Esophagus (tissue), 2 donors: ENCODE measurements at regions not wholly inside any gene's neighbourhood (a gene's known extent, or its start where the extent isn't known, plus 50 kb on each side); places are given as distances from the start of the nearest gene placed in this dataset.

Experiments
- H3K27ac ChIP-seq, 2 donors: one replicate each; pipeline ENCODE4 v1.5.1; 2013; ENCODE audit warnings: low read depth in 2 of 2, mild to moderate bottlenecking in 2 of 2, inconsistent platforms in 1 of 2, low read length in 1 of 2, moderate library complexity in 1 of 2
- H3K27me3 ChIP-seq, 2 donors: one replicate each; pipeline ENCODE4 v1.6.1; 2013; ENCODE audit warnings: low read length in 2 of 2, control low read depth in 1 of 2, mild to moderate bottlenecking in 1 of 2; ENCODE audit not compliant: insufficient read depth in 2 of 2, control insufficient read depth in 1 of 2
- H3K36me3 ChIP-seq, 2 donors: one replicate each; pipeline ENCODE4 v1.6.1; 2013; ENCODE audit warnings: low read length in 1 of 2; ENCODE audit not compliant: control insufficient read depth in 2 of 2, insufficient read depth in 2 of 2
- H3K4me1 ChIP-seq, 2 donors: one replicate each; pipeline ENCODE4 v1.6.1; 2013; ENCODE audit warnings: low read length in 1 of 2; ENCODE audit not compliant: control insufficient read depth in 2 of 2, insufficient read depth in 2 of 2
- H3K4me3 ChIP-seq, 2 donors: one replicate each; pipeline ENCODE4 v1.5.1; 2013; ENCODE audit warnings: low read length in 2 of 2, mild to moderate bottlenecking in 2 of 2, low read depth in 1 of 2, moderate library complexity in 1 of 2
- H3K9me3 ChIP-seq, 2 donors: one replicate each; pipeline ENCODE4 v1.6.1; 2013; ENCODE audit warnings: mild to moderate bottlenecking in 2 of 2, low read depth in 1 of 2, low read length in 1 of 2, moderate library complexity in 1 of 2; ENCODE audit not compliant: control insufficient read depth in 2 of 2, insufficient read depth in 1 of 2
- WGBS, 2 donors: extraction: QIAGEN DNeasy Blood & Tissue Kit; methylation state at CpG; one replicate each; pipeline ENCODE4 v1.1.7; 2013; 5-methylcytosine and 5-hydroxymethylcytosine counted together
- donor health status: healthy with polysubstance abuse.
- donor health status: Bipolar disorder and iron deficiency.

DNA sequence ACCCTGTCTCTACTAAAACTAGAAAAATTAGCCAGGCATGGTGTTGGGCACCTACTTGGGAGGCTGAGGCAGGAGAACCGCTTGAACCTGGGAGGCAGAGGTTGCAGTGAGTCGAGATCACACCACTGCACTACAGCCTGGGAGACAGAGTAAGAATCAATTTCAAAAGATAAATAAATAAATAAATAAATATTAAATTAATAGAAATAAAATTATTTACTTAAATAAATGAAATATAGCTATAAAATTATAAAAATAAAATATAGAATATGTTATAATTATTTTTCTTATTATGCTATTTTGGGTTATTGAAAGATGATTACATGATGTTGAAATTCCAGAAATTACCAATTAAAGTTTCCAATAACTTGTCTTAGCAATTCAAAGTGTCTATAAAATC lies 1029.8 kb upstream of the AGA start:
- H3K4me1 ChIP-seq, result no peaks in the 10 kb centered on the region
- 86 to 95% methylated on average over 2 of the region's 2 CpGs for WGBS, 2 donors
- no peaks in the 10 kb centered on the region for H3K27me3 ChIP-seq

GRCh38 chr4:178480105-178480504 lies 1037.9 kb upstream of the AGA start:
- no peaks in the 10 kb centered on the region for H3K36me3 ChIP-seq
- H3K4me1 ChIP-seq, result no peaks in the 10 kb centered on the region
- no peaks in the 10 kb centered on the region for H3K9me3 ChIP-seq
- H3K27me3 ChIP-seq, result no peaks in the 10 kb centered on the region
- no peak overlapping the region for H3K27ac ChIP-seq
- 34 to 46% methylated on average over 3 of the region's 3 CpGs for WGBS, 2 donors
- H3K4me3 ChIP-seq, result no peak overlapping the region

More for the DNA sequence above, 1029.8 kb upstream of the AGA start:
- H3K27ac ChIP-seq, result no peak overlapping the region
- H3K4me3 ChIP-seq, result no peak overlapping the region
- H3K36me3 ChIP-seq, result no peaks in the 10 kb centered on the region
- peaks cover 0 to 2% of the 10 kb centered on the region in 2 donors for H3K9me3 ChIP-seq

GRCh38 chr4:178480881-178481280 lies 1038.6 kb upstream of the AGA start:
- no peaks in the 10 kb centered on the region for H3K27me3 ChIP-seq
- H3K9me3 ChIP-seq, result no peaks in the 10 kb centered on the region
- no peak overlapping the region for H3K4me3 ChIP-seq
- H3K4me1 ChIP-seq, result no peaks in the 10 kb centered on the region
- H3K36me3 ChIP-seq, result no peaks in the 10 kb centered on the region
- no peak overlapping the region for H3K27ac ChIP-seq

- Histone ChIP-seq H3K4me1 (no peaks in the 10 kb centered on the region), H3K4me3 (no peak overlapping the region), H3K36me3 (no peaks in the 10 kb centered on the region), H3K27me3 (no peaks in the 10 kb centered on the region), H3K9me3 (no peaks in the 10 kb centered on the region), H3K27ac (no peak overlapping the region)
- WGBS, 2 donors, result 43 to 64% methylated on average over 3 of the region's 3 CpGs
These were observed 1039.3 kb upstream of the AGA start for GRCh38 chr4:178481564-178481963.

DNA sequence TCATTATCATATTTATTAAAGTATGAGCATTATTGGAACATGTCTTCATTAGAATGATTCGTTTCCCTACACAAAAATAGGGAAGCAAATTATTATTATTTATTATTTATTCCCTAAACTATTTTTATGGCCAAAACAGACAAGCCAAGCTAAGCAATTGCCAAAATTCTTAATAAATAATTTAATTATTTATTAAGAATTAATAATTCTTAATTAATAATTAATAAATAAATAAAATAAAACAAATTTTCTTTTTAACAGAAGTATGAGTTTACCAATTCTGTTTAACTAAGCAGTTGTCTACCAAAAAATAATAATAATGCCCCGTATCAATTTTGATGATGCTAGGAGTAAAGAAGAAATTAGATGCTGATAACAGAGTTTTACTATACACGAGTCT lies 1080.8 kb upstream of the AGA start:
- Histone ChIP-seq H3K27ac (no peak overlapping the region), H3K36me3 (no peaks in the 10 kb centered on the region), H3K4me3 (no peak overlapping the region), H3K4me1 (no peaks in the 10 kb centered on the region), H3K9me3 (no peaks in the 10 kb centered on the region), H3K27me3 (no peaks in the 10 kb centered on the region)
- 81 to 84% methylated on average over 3 of the region's 3 CpGs for WGBS, 2 donors

DNA sequence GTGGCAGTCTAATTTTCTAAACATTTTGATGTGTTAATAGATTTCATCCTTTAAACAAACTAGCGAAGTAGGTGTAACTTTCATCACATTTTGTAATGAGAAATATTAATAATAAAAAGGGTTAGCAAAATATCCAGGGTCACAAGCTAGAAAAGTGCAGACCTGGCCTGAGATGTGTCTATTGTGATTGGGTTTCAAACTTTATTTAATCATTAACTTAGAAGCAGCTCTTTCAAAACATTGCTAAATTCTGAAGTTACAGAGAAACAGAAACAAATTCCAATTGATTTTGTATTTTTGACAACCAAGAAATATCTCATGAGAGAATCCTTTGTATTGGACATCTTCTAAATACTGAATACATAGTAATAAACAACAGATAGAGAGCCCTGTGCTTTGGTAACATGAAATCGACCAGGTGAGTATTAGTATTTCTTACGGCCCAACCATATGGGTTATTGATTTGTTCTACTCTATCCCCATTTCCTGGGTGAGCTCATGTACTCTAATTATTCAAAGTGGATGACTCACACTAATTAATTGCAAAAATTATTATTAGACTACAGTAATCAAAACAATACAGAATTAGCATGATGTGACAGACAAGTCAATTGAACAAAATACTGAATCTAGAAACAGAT lies 1093.8 kb upstream of the AGA start:
- H3K4me1 ChIP-seq, result no peaks in the 10 kb centered on the region
- H3K4me3 ChIP-seq, result no peak overlapping the region
- H3K9me3 ChIP-seq, result no peaks in the 10 kb centered on the region
- no peak overlapping the region for H3K27ac ChIP-seq
- no peaks in the 10 kb centered on the region for H3K36me3 ChIP-seq
- WGBS, 2 donors, result 50 to 57% methylated on average over 3 of the region's 3 CpGs
- H3K27me3 ChIP-seq, result no peaks in the 10 kb centered on the region

DNA sequence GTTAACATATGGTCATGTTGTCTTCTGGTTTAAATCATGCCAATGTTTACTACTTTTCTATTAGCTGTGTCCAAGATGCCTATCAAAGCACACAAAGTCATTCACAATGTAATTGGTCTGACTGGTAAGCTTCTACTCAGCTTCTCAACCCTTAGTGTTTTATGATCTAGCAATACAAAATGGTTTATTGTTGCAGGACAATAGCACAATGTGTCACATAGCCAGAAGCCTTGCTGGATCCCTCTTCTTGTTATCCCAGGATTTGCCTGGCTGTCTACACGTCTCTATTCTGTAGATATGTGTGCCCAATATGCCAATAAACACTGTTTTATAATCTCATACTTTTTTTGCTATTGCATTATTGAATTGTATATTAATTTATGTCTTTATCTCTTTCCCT lies 1111.0 kb upstream of the AGA start:
- no peak overlapping the region for H3K4me3 ChIP-seq
- 0% methylated on average over 1 of the region's 1 CpG for WGBS, 2 donors
- H3K27me3 ChIP-seq, result no peaks in the 10 kb centered on the region
- H3K4me1 ChIP-seq, result no peaks in the 10 kb centered on the region
- H3K9me3 ChIP-seq, result no peaks in the 10 kb centered on the region
- H3K36me3 ChIP-seq, result no peaks in the 10 kb centered on the region
- H3K27ac ChIP-seq, result no peak overlapping the region

DNA sequence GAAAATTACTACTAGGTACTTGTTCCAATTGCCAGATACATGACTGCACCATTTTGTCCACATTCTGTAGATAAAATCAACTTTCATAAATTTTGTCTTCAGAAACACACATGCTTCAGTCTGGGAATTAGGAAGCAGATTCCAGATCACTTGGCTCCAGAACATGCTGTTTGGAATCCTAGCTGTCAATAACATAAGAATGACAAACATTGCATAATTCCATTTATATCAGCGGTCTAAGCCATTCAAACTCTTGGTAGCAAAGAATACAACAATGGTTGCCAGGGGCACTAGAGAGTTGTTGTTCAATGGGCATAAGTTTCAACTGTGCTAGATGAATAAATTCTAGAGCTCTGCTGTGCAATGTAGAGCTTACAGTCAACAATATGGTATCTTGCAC lies 1112.1 kb upstream of the AGA start:
- no peaks in the 10 kb centered on the region for H3K4me1 ChIP-seq
- H3K27me3 ChIP-seq, result no peaks in the 10 kb centered on the region
- no peak overlapping the region for H3K4me3 ChIP-seq
- no peaks in the 10 kb centered on the region for H3K36me3 ChIP-seq
- WGBS, 2 donors, result 60 to 70% methylated on average over 1 of the region's 1 CpG
- H3K27ac ChIP-seq, result no peak overlapping the region
- H3K9me3 ChIP-seq, result no peaks in the 10 kb centered on the region

DNA sequence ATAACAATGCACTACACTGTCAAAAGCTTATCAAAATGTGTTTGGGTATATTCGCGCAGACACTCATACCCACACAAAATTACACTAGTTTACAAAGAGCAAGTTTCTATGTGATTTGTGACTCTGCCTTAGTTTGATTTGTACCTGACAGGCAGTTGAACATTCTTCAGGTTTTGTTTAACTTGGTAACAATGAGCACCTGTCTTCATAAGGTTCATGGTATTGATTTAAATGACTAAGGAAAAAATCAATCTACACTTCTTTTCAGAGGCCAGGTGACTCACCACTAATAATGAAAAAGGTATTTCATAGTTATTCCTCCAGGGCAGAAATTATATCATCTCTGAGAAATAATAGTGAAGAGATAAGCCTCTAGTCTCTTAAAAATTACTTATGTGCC lies 1114.6 kb upstream of the AGA start:
- H3K4me1 ChIP-seq, result no peaks in the 10 kb centered on the region
- H3K36me3 ChIP-seq, result no peaks in the 10 kb centered on the region
- H3K9me3 ChIP-seq, result no peaks in the 10 kb centered on the region
- no peak overlapping the region for H3K4me3 ChIP-seq
- 30 to 31% methylated on average over 2 of the region's 2 CpGs for WGBS, 2 donors
- no peak overlapping the region for H3K27ac ChIP-seq
- no peaks in the 10 kb centered on the region for H3K27me3 ChIP-seq

DNA sequence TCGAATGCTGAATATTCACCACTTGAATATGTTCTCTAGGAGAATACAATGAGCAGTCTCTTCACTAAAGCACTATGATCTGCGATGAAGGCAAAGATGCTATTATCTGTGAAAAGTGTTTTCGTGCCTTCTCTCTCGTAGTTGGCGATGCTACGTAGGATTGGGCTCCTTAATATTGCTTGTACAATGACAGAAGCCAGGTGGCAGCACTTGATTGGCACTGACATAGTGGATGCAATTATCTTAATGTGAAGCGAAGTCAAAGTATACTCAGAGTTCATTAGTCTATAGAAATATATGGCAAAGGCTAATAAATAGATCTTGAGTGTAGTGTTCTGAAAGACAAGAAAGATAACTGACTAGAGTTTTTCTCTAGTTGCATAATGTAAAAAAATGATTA lies 1135.7 kb upstream of the AGA start:
- Histone ChIP-seq H3K4me3 (no peak overlapping the region), H3K27me3 (no peaks in the 10 kb centered on the region), H3K9me3 (peaks cover 0 to 3% of the 10 kb centered on the region in 2 donors), H3K27ac (no peak overlapping the region), H3K4me1 (no peaks in the 10 kb centered on the region), H3K36me3 (no peaks in the 10 kb centered on the region)
- 83 to 85% methylated on average over 7 of the region's 7 CpGs for WGBS, 2 donors
